Right atrium auricular region (tissue), 2 donors: ENCODE measurements at regions not wholly inside any gene's neighbourhood (a gene's known extent, or its start where the extent isn't known, plus 50 kb on each side); places are given as distances from the start of the nearest gene placed in this dataset.

ENCODE experiments used
- DNase-seq: peaks from one replicate; pipeline ENCODE4 v3.0.0-alpha.2; 2019; ENCODE audit warnings: low spot score
- H3K27ac ChIP-seq, 2 donors: fragments of 200-600 bp; sonication (generic); 1 replicate in 1 of 2; 2 replicates in 1 of 2; pipeline ENCODE4 v1.5.1; 2016 to 2019
- H3K27me3 ChIP-seq, 2 donors: fragments of 200-600 bp; sonication (generic); one replicate each; pipeline versions ENCODE4 v1.5.1 to v1.6.0; 2017 to 2019
- H3K36me3 ChIP-seq: fragments of 200-600 bp; sonication (generic); one replicate; pipeline ENCODE4 v1.5.1; 2016
- H3K4me1 ChIP-seq, 2 donors: fragments of 200-600 bp; sonication (generic); one replicate each; pipeline versions ENCODE4 v1.5.1 to v1.6.0; 2017 to 2019
- H3K4me3 ChIP-seq, 2 donors: fragments of 200-600 bp; sonication (generic); 1 replicate in 1 of 2; 2 replicates in 1 of 2; pipeline ENCODE4 v1.5.1; 2017 to 2019; ENCODE audit warnings: mild to moderate bottlenecking in 1 of 2, moderate library complexity in 1 of 2
- H3K9me3 ChIP-seq, 2 donors: fragments of 200-600 bp; sonication (generic); one replicate each; pipeline ENCODE4 v1.5.1; 2019
- CTCF ChIP-seq, 2 donors: fragments of 200-600 bp; sonication (generic); IDR thresholded peaks; one replicate each; pipeline ENCODE4 v1.5.1; 2019; ENCODE audit warnings: antibody characterized with exemption in 2 of 2

- H3K27ac ChIP-seq, result no peak overlapping the region
- H3K4me1 ChIP-seq, result no peaks in the 10 kb centered on the region
- no peaks in the 10 kb centered on the region for H3K27me3 ChIP-seq
- no peak for TF ChIP-seq CTCF (IDR thresholded peaks at IDR 0.05)
- H3K4me3 ChIP-seq, result no peak overlapping the region
- no peaks in the 10 kb centered on the region for H3K9me3 ChIP-seq
- no peak for DNase-seq
- H3K36me3 ChIP-seq, result no peaks in the 10 kb centered on the region
Observed at GRCh38 chr9:116060631-116061030, 93.0 kb upstream of the PAPPA start.

GRCh38 chr9:116061546-116062205 lies 91.9 kb upstream of the PAPPA start:
- Histone ChIP-seq H3K9me3 (no peaks in the 10 kb centered on the region), H3K4me1 (no peaks in the 10 kb centered on the region), H3K4me3 (no peak overlapping the region), H3K27me3 (no peaks in the 10 kb centered on the region), H3K36me3 (no peaks in the 10 kb centered on the region), H3K27ac (no peak overlapping the region)
- no peak for TF ChIP-seq CTCF (IDR thresholded peaks at IDR 0.05)
- DNase-seq, result no peak

GRCh38 chr9:116062206-116062550 lies 91.4 kb upstream of the PAPPA start:
- Histone ChIP-seq H3K27ac (no peak overlapping the region), H3K36me3 (no peaks in the 10 kb centered on the region), H3K27me3 (no peaks in the 10 kb centered on the region), H3K4me1 (no peaks in the 10 kb centered on the region), H3K4me3 (no peak overlapping the region), H3K9me3 (no peaks in the 10 kb centered on the region)
- no peak for TF ChIP-seq CTCF (IDR thresholded peaks at IDR 0.05)
- DNase-seq, result no peak

GRCh38 chr9:116064970-116065369 lies 88.6 kb upstream of the PAPPA start:
- Histone ChIP-seq H3K27me3 (no peaks in the 10 kb centered on the region), H3K27ac (no peak overlapping the region), H3K36me3 (no peaks in the 10 kb centered on the region), H3K9me3 (no peaks in the 10 kb centered on the region), H3K4me1 (no peaks in the 10 kb centered on the region), H3K4me3 (no peak overlapping the region)
- TF ChIP-seq CTCF (IDR thresholded peaks at IDR 0.05), result no peak
- DNase-seq, result no peak

GRCh38 chr9:116066221-116066620 lies 87.4 kb upstream of the PAPPA start:
- no peaks in the 10 kb centered on the region for H3K36me3 ChIP-seq
- no peaks in the 10 kb centered on the region for H3K9me3 ChIP-seq
- DNase-seq, result no peak
- no peaks in the 10 kb centered on the region for H3K4me1 ChIP-seq
- H3K27ac ChIP-seq, result no peak overlapping the region
- H3K4me3 ChIP-seq, result no peak overlapping the region
- no peaks in the 10 kb centered on the region for H3K27me3 ChIP-seq
- no peak for TF ChIP-seq CTCF (IDR thresholded peaks at IDR 0.05)

- H3K4me1 ChIP-seq, result no peaks in the 10 kb centered on the region
- no peak overlapping the region for H3K27ac ChIP-seq
- H3K36me3 ChIP-seq, result no peaks in the 10 kb centered on the region
- H3K27me3 ChIP-seq, result no peaks in the 10 kb centered on the region
- DNase-seq, result no peak
- no peaks in the 10 kb centered on the region for H3K9me3 ChIP-seq
- no peak for TF ChIP-seq CTCF (IDR thresholded peaks at IDR 0.05)
- no peak overlapping the region for H3K4me3 ChIP-seq
Observed at GRCh38 chr9:116067566-116067965, 86.0 kb upstream of the PAPPA start.
